ENCODE measurements at regions not wholly inside any gene's neighbourhood (a gene's known extent, or its start where the extent isn't known, plus 50 kb on each side); places are given as distances from the start of the nearest gene placed in this dataset.

DNA sequence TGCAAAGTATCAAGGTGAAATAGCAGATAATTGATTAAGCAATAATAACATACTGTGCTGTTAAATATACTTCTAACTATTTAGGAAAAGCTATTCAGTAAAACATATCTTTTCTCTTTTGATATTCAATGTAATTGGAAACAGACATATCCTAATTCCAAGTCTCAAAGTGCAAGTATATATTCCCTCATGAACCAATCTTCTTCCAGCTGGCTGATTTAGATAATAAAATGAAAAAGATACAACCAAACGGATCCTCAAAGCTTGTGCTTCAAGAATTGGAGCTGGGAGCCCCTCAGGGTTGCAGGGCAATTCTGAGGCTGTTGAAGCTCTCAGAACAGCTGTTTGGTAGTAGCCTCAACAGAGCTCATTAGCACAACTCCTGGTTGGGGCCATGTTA lies 236.6 kb downstream of the ZIC1 start:
- DNase-seq (ENCODE audit: low spot score), result no peak
- no peak for ATAC-seq (ENCODE audit: low FRiP score)
- TF ChIP-seq, protein P1, sequence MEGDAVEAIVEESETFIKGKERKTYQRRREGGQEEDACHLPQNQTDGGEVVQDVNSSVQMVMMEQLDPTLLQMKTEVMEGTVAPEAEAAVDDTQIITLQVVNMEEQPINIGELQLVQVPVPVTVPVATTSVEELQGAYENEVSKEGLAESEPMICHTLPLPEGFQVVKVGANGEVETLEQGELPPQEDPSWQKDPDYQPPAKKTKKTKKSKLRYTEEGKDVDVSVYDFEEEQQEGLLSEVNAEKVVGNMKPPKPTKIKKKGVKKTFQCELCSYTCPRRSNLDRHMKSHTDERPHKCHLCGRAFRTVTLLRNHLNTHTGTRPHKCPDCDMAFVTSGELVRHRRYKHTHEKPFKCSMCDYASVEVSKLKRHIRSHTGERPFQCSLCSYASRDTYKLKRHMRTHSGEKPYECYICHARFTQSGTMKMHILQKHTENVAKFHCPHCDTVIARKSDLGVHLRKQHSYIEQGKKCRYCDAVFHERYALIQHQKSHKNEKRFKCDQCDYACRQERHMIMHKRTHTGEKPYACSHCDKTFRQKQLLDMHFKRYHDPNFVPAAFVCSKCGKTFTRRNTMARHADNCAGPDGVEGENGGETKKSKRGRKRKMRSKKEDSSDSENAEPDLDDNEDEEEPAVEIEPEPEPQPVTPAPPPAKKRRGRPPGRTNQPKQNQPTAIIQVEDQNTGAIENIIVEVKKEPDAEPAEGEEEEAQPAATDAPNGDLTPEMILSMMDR (IDR thresholded peaks at IDR 0.05), result no peak

DNA sequence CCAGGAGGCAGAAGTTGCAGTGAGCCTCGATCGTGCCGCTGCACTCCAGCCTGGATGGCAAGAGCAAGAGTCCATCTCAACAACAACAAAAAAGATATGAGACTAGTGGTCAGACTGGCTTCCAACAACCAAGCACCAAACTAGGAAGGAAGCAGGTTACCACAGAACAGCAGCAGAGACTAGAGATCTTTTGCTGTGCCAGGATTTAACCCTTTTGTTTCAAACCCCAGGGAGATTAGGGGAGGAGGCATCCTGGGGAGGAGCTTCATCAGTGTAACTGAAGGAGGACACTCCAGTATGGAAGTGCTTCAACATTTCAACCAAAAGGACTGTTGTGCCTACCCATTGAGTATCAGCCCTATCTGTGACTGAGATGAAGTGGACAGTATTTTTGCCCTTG lies 240.3 kb downstream of the ZIC1 start:
- ATAC-seq (ENCODE audit: low FRiP score), result no peak
- no peak for DNase-seq (ENCODE audit: low spot score)
- TF ChIP-seq, protein P1 (IDR thresholded peaks at IDR 0.05), result no peak

DNA sequence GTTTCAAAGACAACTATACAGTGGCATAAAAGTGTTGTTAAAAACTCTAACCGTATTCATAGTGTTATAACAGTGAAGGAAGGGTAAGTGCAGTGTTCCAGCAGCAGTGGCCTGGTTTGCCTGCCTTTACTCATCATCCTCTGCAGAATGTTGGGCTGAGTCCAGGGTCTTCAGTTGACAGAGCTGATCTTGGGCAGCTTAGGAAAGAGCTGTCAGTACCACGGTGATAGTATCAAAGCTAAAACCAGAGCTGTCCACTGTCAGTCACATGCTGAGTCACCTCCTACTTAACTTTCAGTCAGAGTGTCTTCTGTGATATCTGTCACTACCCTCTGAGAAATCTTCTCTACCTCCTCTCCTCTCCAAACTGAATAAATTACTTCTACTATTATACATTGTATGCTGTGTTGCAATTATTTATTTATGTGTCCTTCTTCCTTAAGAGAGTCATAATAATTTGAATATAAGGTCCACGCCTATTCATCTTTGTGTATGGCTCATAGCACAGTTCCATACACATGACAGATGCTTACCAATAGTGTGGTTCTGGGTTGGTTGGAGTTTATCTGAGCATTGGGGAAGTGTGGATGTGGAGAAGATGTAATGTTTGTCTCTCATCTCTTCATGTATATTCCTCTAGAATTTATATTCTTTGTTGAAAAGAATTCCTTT lies 242.1 kb downstream of the ZIC1 start:
- no peak for ATAC-seq (ENCODE audit: low FRiP score)
- TF ChIP-seq, protein P1 (IDR thresholded peaks at IDR 0.05), result no peak
- no peak for DNase-seq (ENCODE audit: low spot score)

DNA sequence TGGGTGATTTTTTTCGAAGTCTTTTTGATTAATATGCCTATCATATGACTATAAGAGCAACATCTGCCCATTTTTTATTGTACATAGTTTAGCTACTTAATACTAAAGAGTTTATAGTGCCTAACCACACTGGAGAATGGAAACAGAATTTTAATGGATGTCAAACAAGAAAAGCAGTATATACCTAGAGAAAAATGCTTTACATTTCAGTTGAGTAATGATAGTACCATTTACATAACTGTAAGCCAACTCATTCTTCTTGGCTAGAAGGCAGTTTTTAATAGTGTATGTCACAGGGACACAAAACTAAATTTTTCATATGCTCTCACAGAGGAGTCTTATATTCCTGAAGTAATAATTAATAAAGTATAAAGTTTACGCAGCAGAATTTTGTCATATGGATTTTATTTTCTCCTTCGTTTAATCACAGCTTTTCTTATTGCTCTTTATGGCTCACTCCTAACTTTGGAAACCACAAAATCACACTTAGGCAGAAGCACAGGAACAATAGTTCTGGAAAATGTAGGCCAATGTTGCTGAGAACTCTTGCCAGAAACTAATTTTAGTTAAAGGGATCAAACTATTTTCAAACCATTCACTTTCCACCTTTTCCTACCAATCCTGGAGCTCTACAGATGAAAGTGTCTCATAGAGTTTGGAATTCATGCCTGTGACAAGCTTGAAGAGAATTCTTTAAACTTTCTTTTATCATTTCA lies 243.6 kb downstream of the ZIC1 start:
- DNase-seq (ENCODE audit: low spot score), result no peak
- TF ChIP-seq, protein P1 (IDR thresholded peaks at IDR 0.05), result no peak
- no peak for ATAC-seq (ENCODE audit: low FRiP score)

DNA sequence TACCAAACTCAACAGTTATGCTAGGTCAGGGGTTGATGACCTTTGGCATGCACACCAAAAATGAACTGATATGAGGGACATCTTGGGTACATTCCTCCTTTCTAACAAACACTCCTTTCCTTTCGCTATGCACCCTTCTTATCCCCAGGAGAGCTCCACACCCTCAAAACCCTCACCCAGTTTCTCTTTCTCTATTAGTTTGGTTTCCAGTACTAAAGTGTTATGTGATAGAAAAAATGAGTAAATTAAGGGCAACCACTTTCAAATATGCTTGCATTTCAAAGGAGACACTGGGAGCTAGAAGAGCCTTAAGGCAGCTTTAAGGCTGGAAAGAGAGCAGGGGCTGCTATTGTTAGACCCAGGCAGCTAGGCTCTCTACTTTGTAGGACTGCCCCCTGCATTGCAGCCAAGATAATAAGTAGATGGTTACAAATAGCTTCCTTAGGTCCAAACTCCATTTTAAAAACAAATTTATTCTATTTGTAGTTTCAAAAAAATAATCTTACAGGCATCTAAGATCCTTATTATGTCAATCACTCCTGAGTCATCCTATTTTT lies 244.3 kb downstream of the ZIC1 start:
- DNase-seq (ENCODE audit: low spot score) (no peak), ATAC-seq (ENCODE audit: low FRiP score) (no peak)
- TF ChIP-seq, protein P1 (IDR thresholded peaks at IDR 0.05), result no peak

DNA sequence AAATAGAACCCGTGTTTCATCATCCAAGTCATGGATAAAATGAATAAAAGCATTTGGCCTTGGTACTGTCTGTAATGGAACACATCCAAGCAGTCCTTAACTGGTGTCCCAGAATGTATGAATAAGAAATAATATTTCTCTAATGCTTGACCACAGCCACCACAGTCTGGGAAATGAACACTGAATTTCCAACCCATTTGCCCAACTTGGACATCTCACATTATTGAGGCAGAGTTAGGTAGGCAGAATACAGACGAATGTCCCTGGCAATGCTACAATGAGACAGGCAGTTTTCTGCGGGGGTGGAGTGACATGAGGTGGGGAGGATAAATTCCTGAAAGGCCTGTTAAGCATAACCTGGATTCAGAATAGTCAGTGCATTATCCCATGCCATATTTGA lies 245.7 kb downstream of the ZIC1 start:
- ATAC-seq (ENCODE audit: low FRiP score), result no peak

More for the DNA sequence above, 245.7 kb downstream of the ZIC1 start:
- DNase-seq (ENCODE audit: low spot score), result no peak
- TF ChIP-seq, protein P1 (IDR thresholded peaks at IDR 0.05), result no peak
